ENCODE measurements at regions not wholly inside any gene's neighbourhood (a gene's known extent, or its start where the extent isn't known, plus 50 kb on each side); places are given as distances from the start of the nearest gene placed in this dataset.

DNA sequence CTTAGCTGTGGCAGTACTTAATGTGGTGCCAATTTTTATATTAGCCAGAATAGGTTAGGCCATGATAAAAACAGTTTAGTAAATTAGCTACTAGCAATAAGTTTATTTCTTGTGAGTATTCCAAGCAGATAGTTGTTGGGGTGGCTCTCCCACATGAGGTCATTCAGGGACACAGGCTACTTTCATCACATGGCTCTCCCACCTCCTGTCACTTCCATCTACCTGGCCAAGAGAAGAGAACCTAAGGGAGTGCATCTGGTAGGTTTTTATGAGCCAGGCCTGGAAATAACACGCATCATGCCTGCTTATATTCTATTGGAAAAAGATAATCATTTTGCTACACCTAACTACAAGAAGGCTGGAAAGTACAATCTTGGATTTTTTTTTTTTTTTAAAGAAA is 161.4 kb upstream of the CCNH start:
- no peaks in the 10 kb centered on the region for H3K9me3 ChIP-seq (ENCODE audit: low read depth)
- H3K27me3 ChIP-seq, result no peaks in the 10 kb centered on the region
- no peaks in the 10 kb centered on the region for H3K36me3 ChIP-seq
- H3K4me1 ChIP-seq (ENCODE audit: low read depth), result no peaks in the 10 kb centered on the region
- TF ChIP-seq, protein P1, sequence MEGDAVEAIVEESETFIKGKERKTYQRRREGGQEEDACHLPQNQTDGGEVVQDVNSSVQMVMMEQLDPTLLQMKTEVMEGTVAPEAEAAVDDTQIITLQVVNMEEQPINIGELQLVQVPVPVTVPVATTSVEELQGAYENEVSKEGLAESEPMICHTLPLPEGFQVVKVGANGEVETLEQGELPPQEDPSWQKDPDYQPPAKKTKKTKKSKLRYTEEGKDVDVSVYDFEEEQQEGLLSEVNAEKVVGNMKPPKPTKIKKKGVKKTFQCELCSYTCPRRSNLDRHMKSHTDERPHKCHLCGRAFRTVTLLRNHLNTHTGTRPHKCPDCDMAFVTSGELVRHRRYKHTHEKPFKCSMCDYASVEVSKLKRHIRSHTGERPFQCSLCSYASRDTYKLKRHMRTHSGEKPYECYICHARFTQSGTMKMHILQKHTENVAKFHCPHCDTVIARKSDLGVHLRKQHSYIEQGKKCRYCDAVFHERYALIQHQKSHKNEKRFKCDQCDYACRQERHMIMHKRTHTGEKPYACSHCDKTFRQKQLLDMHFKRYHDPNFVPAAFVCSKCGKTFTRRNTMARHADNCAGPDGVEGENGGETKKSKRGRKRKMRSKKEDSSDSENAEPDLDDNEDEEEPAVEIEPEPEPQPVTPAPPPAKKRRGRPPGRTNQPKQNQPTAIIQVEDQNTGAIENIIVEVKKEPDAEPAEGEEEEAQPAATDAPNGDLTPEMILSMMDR (IDR thresholded peaks at IDR 0.05; ENCODE audit: low read depth, low read length), result no peak
- no peak for DNase-seq (ENCODE audit: low read depth in 1 of 2, low spot score in 1 of 2)
- H3K4me3 ChIP-seq, result no peak overlapping the region
- no peak overlapping the region for H3K27ac ChIP-seq

DNA sequence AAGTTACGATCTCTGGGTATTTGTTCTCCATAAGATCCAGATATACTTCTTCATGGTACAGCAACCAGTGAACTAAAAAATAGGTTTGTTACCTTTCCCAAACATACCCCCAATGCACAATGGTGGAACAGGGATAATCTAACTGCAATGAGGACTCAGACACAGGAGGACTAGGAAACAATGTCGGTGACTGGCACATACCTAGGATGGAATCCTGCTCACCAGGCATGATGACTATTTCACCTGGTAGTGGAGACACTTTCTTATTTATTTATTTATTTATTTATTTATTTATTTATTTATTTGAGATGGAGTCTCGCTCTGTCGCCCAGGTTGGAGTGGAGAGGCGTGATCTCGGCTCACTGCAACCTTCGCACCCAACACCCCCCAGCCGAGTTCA is 159.9 kb upstream of the CCNH start:
- TF ChIP-seq, protein P1 (IDR thresholded peaks at IDR 0.05; ENCODE audit: low read depth, low read length), result no peak
- no peaks in the 10 kb centered on the region for H3K36me3 ChIP-seq
- H3K27ac ChIP-seq, result no peak overlapping the region
- no peak for DNase-seq (ENCODE audit: low read depth in 1 of 2, low spot score in 1 of 2)
- H3K9me3 ChIP-seq (ENCODE audit: low read depth), result no peaks in the 10 kb centered on the region
- no peaks in the 10 kb centered on the region for H3K27me3 ChIP-seq
- H3K4me1 ChIP-seq (ENCODE audit: low read depth), result no peaks in the 10 kb centered on the region
- H3K4me3 ChIP-seq, result no peak overlapping the region

GRCh38 chr5:87572090-87572489 is 159.4 kb upstream of the CCNH start:
- H3K4me3 ChIP-seq, result no peak overlapping the region
- no peaks in the 10 kb centered on the region for H3K9me3 ChIP-seq (ENCODE audit: low read depth)
- no peaks in the 10 kb centered on the region for H3K27me3 ChIP-seq
- H3K27ac ChIP-seq, result no peak overlapping the region
- TF ChIP-seq, protein P1 (IDR thresholded peaks at IDR 0.05; ENCODE audit: low read depth, low read length), result no peak
- DNase-seq (ENCODE audit: low read depth in 1 of 2, low spot score in 1 of 2), result no peak
- H3K4me1 ChIP-seq (ENCODE audit: low read depth), result no peaks in the 10 kb centered on the region
- H3K36me3 ChIP-seq, result no peaks in the 10 kb centered on the region

GRCh38 chr5:87570366-87570765 is 157.6 kb upstream of the CCNH start:
- Histone ChIP-seq H3K27me3 (no peaks in the 10 kb centered on the region), H3K27ac (no peak overlapping the region), H3K36me3 (no peaks in the 10 kb centered on the region), H3K4me1 (ENCODE audit: low read depth) (no peaks in the 10 kb centered on the region), H3K9me3 (ENCODE audit: low read depth) (no peaks in the 10 kb centered on the region), H3K4me3 (no peak overlapping the region)
- DNase-seq (ENCODE audit: low read depth in 1 of 2, low spot score in 1 of 2), result no peak
- TF ChIP-seq, protein P1 (IDR thresholded peaks at IDR 0.05; ENCODE audit: low read depth, low read length), result no peak

- TF ChIP-seq, protein P1 (IDR thresholded peaks at IDR 0.05; ENCODE audit: low read depth, low read length), result no peak
- no peak overlapping the region for H3K4me3 ChIP-seq
- no peak for DNase-seq (ENCODE audit: low read depth in 1 of 2, low spot score in 1 of 2)
Observed at GRCh38 chr5:87562068-87562467, 149.3 kb upstream of the CCNH start.

DNA sequence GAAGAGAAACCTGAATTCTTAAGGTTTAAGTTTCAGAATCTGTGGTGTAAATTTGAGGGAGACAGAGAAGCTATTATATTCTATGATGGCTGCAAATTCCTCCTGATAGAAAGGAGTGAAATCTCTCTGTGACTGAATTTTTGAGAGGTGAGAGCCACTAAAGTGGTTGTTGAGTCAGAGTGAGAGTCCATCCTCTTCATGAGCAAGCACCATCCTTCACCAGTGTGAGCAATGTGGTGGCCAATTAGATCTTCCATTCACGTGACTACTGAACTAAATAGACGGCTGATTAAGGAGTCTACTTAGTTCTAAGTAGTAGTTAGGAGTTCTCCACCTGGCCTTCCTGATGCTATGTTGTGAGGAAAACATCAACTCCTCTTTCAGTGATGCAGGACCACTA is 147.8 kb upstream of the CCNH start:
- no peaks in the 10 kb centered on the region for H3K9me3 ChIP-seq (ENCODE audit: low read depth)
- no peak overlapping the region for H3K4me3 ChIP-seq
- DNase-seq (ENCODE audit: low read depth in 1 of 2, low spot score in 1 of 2), result no peak
- H3K36me3 ChIP-seq, result no peaks in the 10 kb centered on the region
- no peaks in the 10 kb centered on the region for H3K27me3 ChIP-seq
- no peaks in the 10 kb centered on the region for H3K4me1 ChIP-seq (ENCODE audit: low read depth)
- TF ChIP-seq, protein P1 (IDR thresholded peaks at IDR 0.05; ENCODE audit: low read depth, low read length), result no peak
- H3K27ac ChIP-seq, result no peak overlapping the region

More at GRCh38 chr5:87562068-87562467, 149.3 kb upstream of the CCNH start:
- Histone ChIP-seq H3K27me3 (no peaks in the 10 kb centered on the region), H3K27ac (no peak overlapping the region), H3K36me3 (no peaks in the 10 kb centered on the region), H3K9me3 (ENCODE audit: low read depth) (no peaks in the 10 kb centered on the region), H3K4me1 (ENCODE audit: low read depth) (no peaks in the 10 kb centered on the region)
